ENCODE measurements at regions not wholly inside any gene's neighbourhood (a gene's known extent, or its start where the extent isn't known, plus 50 kb on each side); places are given as distances from the start of the nearest gene placed in this dataset.

DNA sequence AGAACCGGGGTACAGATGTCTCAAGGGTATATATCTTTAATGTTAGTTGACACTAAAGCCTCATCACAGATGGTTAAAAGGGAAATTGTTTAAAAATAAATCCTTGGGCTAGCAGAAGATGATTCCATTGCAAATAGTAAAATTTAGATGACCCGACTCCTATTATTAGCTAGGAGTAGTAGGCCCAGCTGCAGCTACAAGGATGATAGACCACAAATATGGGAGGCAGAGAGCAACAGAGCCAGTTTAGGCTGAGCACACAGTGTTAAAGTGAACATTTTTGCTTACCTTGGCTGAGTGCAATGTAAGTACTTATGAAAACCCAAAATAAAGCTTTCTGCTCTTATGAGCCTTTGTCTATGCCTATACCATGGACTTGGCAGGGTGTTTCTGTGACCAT, 100.5 kb upstream of the COL11A1 start:
- TF ChIP-seq, protein P1, sequence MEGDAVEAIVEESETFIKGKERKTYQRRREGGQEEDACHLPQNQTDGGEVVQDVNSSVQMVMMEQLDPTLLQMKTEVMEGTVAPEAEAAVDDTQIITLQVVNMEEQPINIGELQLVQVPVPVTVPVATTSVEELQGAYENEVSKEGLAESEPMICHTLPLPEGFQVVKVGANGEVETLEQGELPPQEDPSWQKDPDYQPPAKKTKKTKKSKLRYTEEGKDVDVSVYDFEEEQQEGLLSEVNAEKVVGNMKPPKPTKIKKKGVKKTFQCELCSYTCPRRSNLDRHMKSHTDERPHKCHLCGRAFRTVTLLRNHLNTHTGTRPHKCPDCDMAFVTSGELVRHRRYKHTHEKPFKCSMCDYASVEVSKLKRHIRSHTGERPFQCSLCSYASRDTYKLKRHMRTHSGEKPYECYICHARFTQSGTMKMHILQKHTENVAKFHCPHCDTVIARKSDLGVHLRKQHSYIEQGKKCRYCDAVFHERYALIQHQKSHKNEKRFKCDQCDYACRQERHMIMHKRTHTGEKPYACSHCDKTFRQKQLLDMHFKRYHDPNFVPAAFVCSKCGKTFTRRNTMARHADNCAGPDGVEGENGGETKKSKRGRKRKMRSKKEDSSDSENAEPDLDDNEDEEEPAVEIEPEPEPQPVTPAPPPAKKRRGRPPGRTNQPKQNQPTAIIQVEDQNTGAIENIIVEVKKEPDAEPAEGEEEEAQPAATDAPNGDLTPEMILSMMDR (IDR thresholded peaks at IDR 0.05): no peak
- no peak for TF ChIP-seq EZH2phosphoT487 (IDR thresholded peaks at IDR 0.05)

Data from neural progenitor cell (in vitro differentiated cells).